KMS-11 (cell line): ENCODE measurements at regions not wholly inside any gene's neighbourhood (a gene's known extent, or its start where the extent isn't known, plus 50 kb on each side); places are given as distances from the start of the nearest gene placed in this dataset.

Experiments
- H2AFZ ChIP-seq: fragments of 200-600 bp; sonication (generic); 2 replicates; pipeline ENCODE4 v1.6.1; 2016; ENCODE audit warnings: antibody characterized with exemption, mixed run types, low read depth
- H3K27ac ChIP-seq: fragments of 200-600 bp; sonication (generic); 2 replicates; pipeline ENCODE4 v1.6.1; 2016; ENCODE audit warnings: mild to moderate bottlenecking, mixed run types
- H3K27me3 ChIP-seq: fragments of 200-600 bp; sonication (generic); 2 replicates; pipeline ENCODE4 v1.6.1; 2017; ENCODE audit warnings: mild to moderate bottlenecking, low read depth, mixed run types, moderate library complexity; ENCODE audit not compliant: insufficient read depth
- H3K36me3 ChIP-seq: fragments of 200-600 bp; sonication (generic); 2 replicates; pipeline ENCODE4 v1.6.1; 2017; ENCODE audit warnings: mild to moderate bottlenecking, mixed run types; ENCODE audit not compliant: insufficient read depth
- H3K4me1 ChIP-seq: fragments of 200-600 bp; sonication (generic); 2 replicates; pipeline ENCODE4 v1.6.1; 2016; ENCODE audit warnings: mild to moderate bottlenecking, low read depth, mixed run types; ENCODE audit not compliant: poor library complexity, severe bottlenecking
- H3K4me2 ChIP-seq: fragments of 200-600 bp; sonication (generic); 2 replicates; pipeline ENCODE4 v1.7.0; 2016; ENCODE audit warnings: mild to moderate bottlenecking, mixed run types
- H3K4me3 ChIP-seq: fragments of 200-600 bp; sonication (generic); IDR thresholded peaks from 2 replicates; pipeline ENCODE4 v1.6.1; 2017; ENCODE audit warnings: low read depth, low read length, mixed read lengths; ENCODE audit not compliant: insufficient read depth
- H3K79me2 ChIP-seq: fragments of 200-600 bp; sonication (generic); 2 replicates; pipeline ENCODE4 v1.6.1; 2016; ENCODE audit warnings: low read depth, mixed run types; ENCODE audit not compliant: insufficient read depth
- H3K9ac ChIP-seq: fragments of 200-600 bp; sonication (generic); 2 replicates; pipeline ENCODE4 v1.6.1; 2016; ENCODE audit warnings: mild to moderate bottlenecking, mixed run types
- H4K20me1 ChIP-seq: fragments of 200-600 bp; sonication (generic); 2 replicates; pipeline ENCODE4 v1.6.1; 2016; ENCODE audit warnings: mild to moderate bottlenecking, mixed run types; ENCODE audit not compliant: insufficient read depth
- TF ChIP-seq, protein P1 (sequence below): fragments of 200-600 bp; sonication (generic); conservative IDR thresholded peaks from 2 replicates; pipeline ENCODE4 v1.6.1; 2017; ENCODE audit warnings: low read depth, mild to moderate bottlenecking, antibody characterized with exemption, low read length, moderate library complexity, mixed read lengths

DNA sequence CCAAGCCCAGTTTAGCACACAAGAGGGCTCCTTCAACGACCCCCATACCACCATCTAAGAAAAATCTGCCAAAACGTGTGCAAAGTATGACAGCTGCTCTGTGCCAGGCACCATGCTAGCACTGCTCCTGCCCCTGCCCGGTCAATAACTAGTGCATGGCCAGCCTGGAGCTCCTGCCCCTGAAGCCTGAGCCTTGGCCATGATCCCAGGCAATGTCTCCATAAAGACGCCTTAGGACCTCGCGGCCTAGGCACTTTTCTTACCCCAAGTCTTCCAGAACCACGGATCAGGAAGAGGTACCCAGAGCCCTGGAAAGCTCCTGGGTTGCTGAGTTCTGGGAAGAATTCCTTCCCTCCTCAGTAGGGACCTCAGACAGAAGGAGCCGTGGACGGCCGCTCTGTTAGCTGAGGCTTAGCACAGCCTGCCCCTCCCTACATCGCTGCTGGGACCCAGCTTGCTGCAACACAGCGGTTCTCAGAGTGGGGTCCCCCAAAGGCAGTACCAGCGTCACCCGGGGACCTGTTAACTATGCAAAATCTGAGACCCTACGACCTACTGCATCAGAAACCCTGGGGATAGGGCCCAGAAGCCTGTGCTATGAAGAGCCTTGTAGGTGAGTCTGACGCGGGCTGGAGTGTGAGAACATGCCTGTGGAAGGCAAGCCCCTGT lies 117.8 kb upstream of the TWIST2 start:
- no peaks in the 10 kb centered on the region for H3K27me3 ChIP-seq
- TF ChIP-seq, protein P1, sequence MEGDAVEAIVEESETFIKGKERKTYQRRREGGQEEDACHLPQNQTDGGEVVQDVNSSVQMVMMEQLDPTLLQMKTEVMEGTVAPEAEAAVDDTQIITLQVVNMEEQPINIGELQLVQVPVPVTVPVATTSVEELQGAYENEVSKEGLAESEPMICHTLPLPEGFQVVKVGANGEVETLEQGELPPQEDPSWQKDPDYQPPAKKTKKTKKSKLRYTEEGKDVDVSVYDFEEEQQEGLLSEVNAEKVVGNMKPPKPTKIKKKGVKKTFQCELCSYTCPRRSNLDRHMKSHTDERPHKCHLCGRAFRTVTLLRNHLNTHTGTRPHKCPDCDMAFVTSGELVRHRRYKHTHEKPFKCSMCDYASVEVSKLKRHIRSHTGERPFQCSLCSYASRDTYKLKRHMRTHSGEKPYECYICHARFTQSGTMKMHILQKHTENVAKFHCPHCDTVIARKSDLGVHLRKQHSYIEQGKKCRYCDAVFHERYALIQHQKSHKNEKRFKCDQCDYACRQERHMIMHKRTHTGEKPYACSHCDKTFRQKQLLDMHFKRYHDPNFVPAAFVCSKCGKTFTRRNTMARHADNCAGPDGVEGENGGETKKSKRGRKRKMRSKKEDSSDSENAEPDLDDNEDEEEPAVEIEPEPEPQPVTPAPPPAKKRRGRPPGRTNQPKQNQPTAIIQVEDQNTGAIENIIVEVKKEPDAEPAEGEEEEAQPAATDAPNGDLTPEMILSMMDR: no peak
- no peak overlapping the region for H3K9ac ChIP-seq
- no peak overlapping the region for H3K27ac ChIP-seq
- H3K4me2 ChIP-seq: no peak overlapping the region
- no peak overlapping the region for H2AFZ ChIP-seq
- no peaks in the 10 kb centered on the region for H3K4me1 ChIP-seq
- no peak overlapping the region for H3K4me3 ChIP-seq
- no peaks in the 10 kb centered on the region for H3K79me2 ChIP-seq
- H4K20me1 ChIP-seq: no peaks in the 10 kb centered on the region
- H3K36me3 ChIP-seq: no peaks in the 10 kb centered on the region

DNA sequence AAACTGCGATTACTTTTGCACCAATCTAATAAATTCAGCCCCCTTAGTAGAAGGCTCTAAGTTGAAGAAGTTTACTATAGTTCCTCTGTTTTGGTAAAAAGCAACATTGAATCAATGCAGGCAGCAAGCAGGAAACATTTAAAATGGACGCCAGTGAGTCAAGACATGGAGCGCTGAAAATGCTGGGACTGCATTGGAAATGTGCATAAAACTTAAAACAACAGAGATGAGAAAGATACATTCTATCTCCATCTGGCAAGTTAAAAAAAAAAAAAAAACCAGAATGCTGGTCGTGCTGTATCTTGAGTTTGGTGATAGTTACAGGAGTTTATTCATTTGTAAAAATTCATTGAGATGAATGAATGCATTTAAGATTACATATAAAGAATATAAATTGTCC lies 117.0 kb upstream of the TWIST2 start:
- Histone ChIP-seq H2AFZ (no peak overlapping the region), H3K4me1 (no peaks in the 10 kb centered on the region), H3K36me3 (no peaks in the 10 kb centered on the region), H3K27ac (no peak overlapping the region), H4K20me1 (no peaks in the 10 kb centered on the region), H3K9ac (no peak overlapping the region), H3K4me3 (no peak overlapping the region), H3K27me3 (no peaks in the 10 kb centered on the region), H3K79me2 (no peaks in the 10 kb centered on the region), H3K4me2 (no peak overlapping the region)
- TF ChIP-seq, protein P1: no peak

DNA sequence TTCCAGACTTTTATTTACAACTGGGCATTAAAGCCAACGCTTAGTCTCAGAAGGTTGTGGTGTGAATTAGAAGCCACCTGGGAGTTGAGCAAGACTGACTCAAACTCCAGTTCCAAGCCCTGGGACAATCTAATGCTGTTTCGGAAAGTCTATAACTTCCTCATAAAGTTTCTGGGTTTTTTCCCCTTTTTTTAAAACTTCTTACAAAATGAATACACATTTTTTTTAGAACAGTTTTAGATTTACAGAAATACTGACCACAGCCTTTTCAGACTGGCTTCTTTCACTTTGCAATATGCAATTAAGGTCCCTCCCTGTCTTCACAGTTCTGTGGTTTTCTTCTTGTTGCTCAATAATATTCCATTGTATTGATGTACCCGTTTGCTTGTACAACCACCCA lies 115.9 kb upstream of the TWIST2 start:
- H3K4me2 ChIP-seq: no peak overlapping the region
- H3K36me3 ChIP-seq: no peaks in the 10 kb centered on the region
- no peak overlapping the region for H2AFZ ChIP-seq
- H3K79me2 ChIP-seq: no peaks in the 10 kb centered on the region
- H3K9ac ChIP-seq: no peak overlapping the region
- TF ChIP-seq, protein P1: no peak
- no peak overlapping the region for H3K27ac ChIP-seq
- H3K4me3 ChIP-seq: no peak overlapping the region
- no peaks in the 10 kb centered on the region for H3K4me1 ChIP-seq
- no peaks in the 10 kb centered on the region for H4K20me1 ChIP-seq
- H3K27me3 ChIP-seq: no peaks in the 10 kb centered on the region

DNA sequence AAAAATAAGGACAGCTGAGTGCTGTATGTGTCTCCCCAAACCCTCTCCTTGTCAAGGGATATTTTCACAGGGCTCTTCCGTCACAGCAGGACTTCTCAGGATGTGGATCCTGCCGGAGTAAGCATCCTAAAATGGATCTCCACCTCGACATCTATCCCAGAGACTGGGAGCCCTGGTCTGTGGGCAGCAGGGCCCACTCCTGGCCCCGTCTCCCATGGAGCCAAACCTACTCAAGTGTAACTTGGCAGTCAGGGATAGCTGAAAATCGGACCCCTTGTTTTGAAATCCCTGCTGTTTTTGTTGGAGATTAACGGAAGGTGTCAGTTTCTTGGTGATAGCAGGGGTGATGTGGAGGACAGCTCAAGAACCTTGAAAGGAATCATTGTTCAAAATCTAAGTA lies 109.0 kb upstream of the TWIST2 start:
- no peak overlapping the region for H3K4me3 ChIP-seq
- no peaks in the 10 kb centered on the region for H3K36me3 ChIP-seq
- H3K4me1 ChIP-seq: no peaks in the 10 kb centered on the region
- H3K9ac ChIP-seq: no peak overlapping the region
- no peaks in the 10 kb centered on the region for H4K20me1 ChIP-seq
- H3K4me2 ChIP-seq: no peak overlapping the region
- H3K27ac ChIP-seq: no peak overlapping the region
- H3K27me3 ChIP-seq: no peaks in the 10 kb centered on the region
- TF ChIP-seq, protein P1: no peak
- H3K79me2 ChIP-seq: no peaks in the 10 kb centered on the region
- H2AFZ ChIP-seq: no peak overlapping the region
